ENCODE measurements at regions not wholly inside any gene's neighbourhood (a gene's known extent, or its start where the extent isn't known, plus 50 kb on each side); places are given as distances from the start of the nearest gene placed in this dataset.

GRCh38 chr6:133129556-133129955 lies 111.6 kb upstream of the EYA4 start:
- H3K23ac ChIP-seq (ENCODE audit: low read depth, low read length): no peak overlapping the region
- peaks cover 20% of the 10 kb centered on the region for H3K4me1 ChIP-seq (ENCODE audit: control insufficient read depth, insufficient read depth, low read length)
- in situ Hi-C loops (cut with MboI; ENCODE audit: low sequenced_read_pairs) (no loop called here), intact Hi-C loops (cut with micrococcal nuclease) (no loop called here), dilution Hi-C loops (cut with HindIII; ENCODE audit: low sequenced_read_pairs, unreplicated experiment) (no loop called here)
- no peak overlapping the region for H2AK5ac ChIP-seq (ENCODE audit: low read depth, low read length)
- no peak overlapping the region for H4K5ac ChIP-seq (ENCODE audit: low read depth, low read length)
- H3K18ac ChIP-seq (ENCODE audit: low read depth, low read length): no peak overlapping the region
- no peak overlapping the region for H3K4me3 ChIP-seq (ENCODE audit: insufficient read depth, low read depth, low read length)
- H3K79me1 ChIP-seq (ENCODE audit: low read depth in 1 of 2, low read length in 2 of 2): no peaks in the 10 kb centered on the region
- no peak overlapping the region for H3K27ac ChIP-seq (ENCODE audit: insufficient read depth, low read length)
- H3K4ac ChIP-seq (ENCODE audit: low read depth, low read length): no peak overlapping the region
- H4K91ac ChIP-seq (ENCODE audit: insufficient read depth, low read depth, low read length): no peak overlapping the region
- H2AFZ ChIP-seq (replicated peaks; ENCODE audit: low read length, poor library complexity): no peak overlapping the region
- no peaks in the 10 kb centered on the region for H4K20me1 ChIP-seq (ENCODE audit: insufficient read depth, low read length)
- BruUV-seq (replicated peaks): no TSS peak
- H3K56ac ChIP-seq (ENCODE audit: extremely low read depth, insufficient read depth, low read length): no peak overlapping the region
- no peak overlapping the region for H2BK20ac ChIP-seq (ENCODE audit: low read depth, low read length)
- no peak overlapping the region for H2BK120ac ChIP-seq (ENCODE audit: low read depth, low read length)
- WGBS, 2 experiments (ENCODE audit: extremely low coverage in 2 of 2, insufficient read length in 1 of 2): no CpG with 5 or more reads among the region's 1 CpG
- no peak overlapping the region for H2BK5ac ChIP-seq (ENCODE audit: low read depth, low read length, poor library complexity, severe bottlenecking)
- H3K9ac ChIP-seq (ENCODE audit: low read depth, low read length): no peak overlapping the region
- TF ChIP-seq RFX5 (IDR thresholded peaks at IDR 0.05; ENCODE audit: low read depth, low read length) (no peak), SMC3 (IDR thresholded peaks at IDR 0.05; ENCODE audit: low read depth, low read length) (no peak), MAZ (IDR thresholded peaks at IDR 0.05; ENCODE audit: borderline replicate concordance, low read depth, low read length) (no peak), FOS (IDR thresholded peaks at IDR 0.05; ENCODE audit: low read depth, low read length) (no peak), MAFK (IDR thresholded peaks at IDR 0.05; ENCODE audit: low read depth, low read length) (no peak), MXI1 (IDR thresholded peaks at IDR 0.05; ENCODE audit: borderline replicate concordance, low read depth, low read length) (no peak), RCOR1 (IDR thresholded peaks at IDR 0.05; ENCODE audit: insufficient replicate concordance, low read length) (no peak), BHLHE40 (IDR thresholded peaks at IDR 0.05; ENCODE audit: low read depth, low read length) (no peak), CEBPB (IDR thresholded peaks at IDR 0.05; ENCODE audit: low read depth, low read length) (no peak), NFE2L2 (IDR thresholded peaks at IDR 0.05; ENCODE audit: low read depth, low read length) (no peak), CHD1 (IDR thresholded peaks at IDR 0.05; ENCODE audit: low read depth, low read length) (no peak), RAD21 (IDR thresholded peaks at IDR 0.05; ENCODE audit: low read length) (no peak), POLR2A (IDR thresholded peaks at IDR 0.05; ENCODE audit: low read depth, low read length) (no peak)
- TF ChIP-seq, protein P1, sequence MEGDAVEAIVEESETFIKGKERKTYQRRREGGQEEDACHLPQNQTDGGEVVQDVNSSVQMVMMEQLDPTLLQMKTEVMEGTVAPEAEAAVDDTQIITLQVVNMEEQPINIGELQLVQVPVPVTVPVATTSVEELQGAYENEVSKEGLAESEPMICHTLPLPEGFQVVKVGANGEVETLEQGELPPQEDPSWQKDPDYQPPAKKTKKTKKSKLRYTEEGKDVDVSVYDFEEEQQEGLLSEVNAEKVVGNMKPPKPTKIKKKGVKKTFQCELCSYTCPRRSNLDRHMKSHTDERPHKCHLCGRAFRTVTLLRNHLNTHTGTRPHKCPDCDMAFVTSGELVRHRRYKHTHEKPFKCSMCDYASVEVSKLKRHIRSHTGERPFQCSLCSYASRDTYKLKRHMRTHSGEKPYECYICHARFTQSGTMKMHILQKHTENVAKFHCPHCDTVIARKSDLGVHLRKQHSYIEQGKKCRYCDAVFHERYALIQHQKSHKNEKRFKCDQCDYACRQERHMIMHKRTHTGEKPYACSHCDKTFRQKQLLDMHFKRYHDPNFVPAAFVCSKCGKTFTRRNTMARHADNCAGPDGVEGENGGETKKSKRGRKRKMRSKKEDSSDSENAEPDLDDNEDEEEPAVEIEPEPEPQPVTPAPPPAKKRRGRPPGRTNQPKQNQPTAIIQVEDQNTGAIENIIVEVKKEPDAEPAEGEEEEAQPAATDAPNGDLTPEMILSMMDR (conservative IDR thresholded peaks at IDR 0.05; ENCODE audit: low read depth, low read length): no peak
- TF ChIP-seq, protein P2, sequence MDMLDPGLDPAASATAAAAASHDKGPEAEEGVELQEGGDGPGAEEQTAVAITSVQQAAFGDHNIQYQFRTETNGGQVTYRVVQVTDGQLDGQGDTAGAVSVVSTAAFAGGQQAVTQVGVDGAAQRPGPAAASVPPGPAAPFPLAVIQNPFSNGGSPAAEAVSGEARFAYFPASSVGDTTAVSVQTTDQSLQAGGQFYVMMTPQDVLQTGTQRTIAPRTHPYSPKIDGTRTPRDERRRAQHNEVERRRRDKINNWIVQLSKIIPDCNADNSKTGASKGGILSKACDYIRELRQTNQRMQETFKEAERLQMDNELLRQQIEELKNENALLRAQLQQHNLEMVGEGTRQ (IDR thresholded peaks at IDR 0.05; ENCODE audit: low read depth, low read length): no peak
- TF ChIP-seq, protein P3, sequence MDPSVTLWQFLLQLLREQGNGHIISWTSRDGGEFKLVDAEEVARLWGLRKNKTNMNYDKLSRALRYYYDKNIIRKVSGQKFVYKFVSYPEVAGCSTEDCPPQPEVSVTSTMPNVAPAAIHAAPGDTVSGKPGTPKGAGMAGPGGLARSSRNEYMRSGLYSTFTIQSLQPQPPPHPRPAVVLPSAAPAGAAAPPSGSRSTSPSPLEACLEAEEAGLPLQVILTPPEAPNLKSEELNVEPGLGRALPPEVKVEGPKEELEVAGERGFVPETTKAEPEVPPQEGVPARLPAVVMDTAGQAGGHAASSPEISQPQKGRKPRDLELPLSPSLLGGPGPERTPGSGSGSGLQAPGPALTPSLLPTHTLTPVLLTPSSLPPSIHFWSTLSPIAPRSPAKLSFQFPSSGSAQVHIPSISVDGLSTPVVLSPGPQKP (IDR thresholded peaks at IDR 0.05; ENCODE audit: borderline replicate concordance, low read depth, low read length): no peak
- H4K8ac ChIP-seq (ENCODE audit: low read depth in 2 of 2, low read length in 2 of 2): no peak overlapping the region
- no peaks in the 10 kb centered on the region for H3K36me3 ChIP-seq (ENCODE audit: control insufficient read depth, insufficient read depth, low read length)
- DNase-seq: no peak
- no peak overlapping the region for H2AK9ac ChIP-seq (replicated peaks; ENCODE audit: low read depth, low read length, poor library complexity)
- ChIA-PET CTCF (interaction anchor here (0.9 kb wide), 1 partner anchor 10 kb away, joined by 4 read pairs; no protein-coding TSS in a partner anchor), POLR2A (ENCODE audit: unreplicated experiment) (no interaction called here)
- H3K9me1 ChIP-seq (ENCODE audit: insufficient read depth, low read length): 0 out of 2 replicates have a peak, but pooled peaks cover 3% of the 10 kb centered on the region
- no peak overlapping the region for H3K14ac ChIP-seq (replicated peaks; ENCODE audit: low read depth, low read length)
- H2BK15ac ChIP-seq (ENCODE audit: low read depth, low read length): no peak overlapping the region
- no peaks in the 10 kb centered on the region for H3K9me3 ChIP-seq (ENCODE audit: control insufficient read depth, insufficient read depth, low read length)
- H3K27me3 ChIP-seq (ENCODE audit: control insufficient read depth, insufficient read depth, low read length): no peaks in the 10 kb centered on the region
- no peak for ATAC-seq (ENCODE audit: low read depth)
- no peak overlapping the region for H3K4me2 ChIP-seq (ENCODE audit: low read depth, low read length)

All from IMR-90 (cell line).